Lower leg skin (tissue), 3 donors: ENCODE measurements at regions not wholly inside any gene's neighbourhood (a gene's known extent, or its start where the extent isn't known, plus 50 kb on each side); places are given as distances from the start of the nearest gene placed in this dataset.

Experiments
- POLR2A ChIP-seq, 2 donors: fragments of 450-650 bp; IDR thresholded peaks; one replicate each; pipeline ENCODE4 v1.6.1; 2016 to 2017; ENCODE audit warnings: antibody characterized with exemption in 2 of 2, mild to moderate bottlenecking in 1 of 2, moderate library complexity in 1 of 2
- TF ChIP-seq, protein P1 (sequence below), 3 donors: fragments of 450-650 bp; IDR thresholded peaks; one replicate each; pipeline ENCODE4 v1.5.1; 2016; ENCODE audit warnings: antibody characterized with exemption in 3 of 3, mild to moderate bottlenecking in 3 of 3, moderate library complexity in 2 of 3

DNA sequence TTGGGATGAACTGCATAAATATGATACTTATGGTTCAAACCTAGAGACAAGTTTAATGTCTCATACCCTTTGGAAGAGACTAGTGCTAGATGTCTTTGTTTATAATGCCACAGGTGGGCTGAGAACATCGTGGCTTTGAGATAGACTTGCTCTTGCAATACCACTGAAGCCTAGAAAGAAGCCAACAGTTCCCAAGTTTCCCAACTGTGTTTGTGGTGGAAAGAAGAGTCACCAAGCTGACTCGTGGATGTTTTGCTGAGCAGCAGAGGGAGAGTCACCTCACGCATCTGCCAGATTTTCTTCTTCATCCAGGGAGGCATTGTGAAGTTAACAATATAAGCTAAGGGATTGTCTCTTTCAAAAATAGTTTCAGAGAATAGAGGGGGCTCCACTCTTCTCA is 1076.2 kb downstream of the C4orf33 start:
- TF ChIP-seq, protein P1, sequence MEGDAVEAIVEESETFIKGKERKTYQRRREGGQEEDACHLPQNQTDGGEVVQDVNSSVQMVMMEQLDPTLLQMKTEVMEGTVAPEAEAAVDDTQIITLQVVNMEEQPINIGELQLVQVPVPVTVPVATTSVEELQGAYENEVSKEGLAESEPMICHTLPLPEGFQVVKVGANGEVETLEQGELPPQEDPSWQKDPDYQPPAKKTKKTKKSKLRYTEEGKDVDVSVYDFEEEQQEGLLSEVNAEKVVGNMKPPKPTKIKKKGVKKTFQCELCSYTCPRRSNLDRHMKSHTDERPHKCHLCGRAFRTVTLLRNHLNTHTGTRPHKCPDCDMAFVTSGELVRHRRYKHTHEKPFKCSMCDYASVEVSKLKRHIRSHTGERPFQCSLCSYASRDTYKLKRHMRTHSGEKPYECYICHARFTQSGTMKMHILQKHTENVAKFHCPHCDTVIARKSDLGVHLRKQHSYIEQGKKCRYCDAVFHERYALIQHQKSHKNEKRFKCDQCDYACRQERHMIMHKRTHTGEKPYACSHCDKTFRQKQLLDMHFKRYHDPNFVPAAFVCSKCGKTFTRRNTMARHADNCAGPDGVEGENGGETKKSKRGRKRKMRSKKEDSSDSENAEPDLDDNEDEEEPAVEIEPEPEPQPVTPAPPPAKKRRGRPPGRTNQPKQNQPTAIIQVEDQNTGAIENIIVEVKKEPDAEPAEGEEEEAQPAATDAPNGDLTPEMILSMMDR (IDR thresholded peaks at IDR 0.05) = no peak
- TF ChIP-seq POLR2A (IDR thresholded peaks at IDR 0.05) = no peak
